ENCODE measurements at regions not wholly inside any gene's neighbourhood (a gene's known extent, or its start where the extent isn't known, plus 50 kb on each side); places are given as distances from the start of the nearest gene placed in this dataset.

DNA sequence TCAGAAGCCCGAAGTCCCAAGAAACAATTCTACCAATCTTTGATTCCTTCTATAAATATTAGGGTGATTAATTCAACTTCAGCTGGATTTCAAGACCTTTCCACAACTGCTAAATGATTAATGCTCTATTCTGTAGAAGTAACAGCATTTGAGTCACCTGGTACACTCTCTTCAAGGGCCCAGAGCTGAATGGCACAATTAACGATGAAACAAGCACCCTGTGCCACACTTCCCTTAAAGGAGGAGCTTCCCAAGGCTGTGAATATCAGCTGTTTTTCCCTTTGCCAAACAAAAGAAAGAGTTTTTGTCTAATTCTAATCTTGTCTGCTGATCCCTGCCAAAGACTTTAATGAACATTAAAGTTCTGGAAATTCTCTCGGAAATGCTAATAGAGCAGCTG lies 56.0 kb downstream of the BOD1L2 start:
- no peak overlapping the region for H3K27ac Mint-ChIP-seq
- DNase-seq (no peak), ATAC-seq (ENCODE audit: low read depth in 2 of 2) (no peak)
- H3K4me3 Mint-ChIP-seq: no peak overlapping the region
- H3K27me3 Mint-ChIP-seq: peaks cover 26 to 40% (median 28%) of the 10 kb centered on the region in 3 donors
- no peaks in the 10 kb centered on the region for H3K4me1 Mint-ChIP-seq
- H3K9me3 Mint-ChIP-seq: peaks cover 0 to 4% (median 0%) of the 10 kb centered on the region in 7 donors
- peaks cover 0 to 4% of the 10 kb centered on the region in 2 donors for H3K36me3 Mint-ChIP-seq

DNA sequence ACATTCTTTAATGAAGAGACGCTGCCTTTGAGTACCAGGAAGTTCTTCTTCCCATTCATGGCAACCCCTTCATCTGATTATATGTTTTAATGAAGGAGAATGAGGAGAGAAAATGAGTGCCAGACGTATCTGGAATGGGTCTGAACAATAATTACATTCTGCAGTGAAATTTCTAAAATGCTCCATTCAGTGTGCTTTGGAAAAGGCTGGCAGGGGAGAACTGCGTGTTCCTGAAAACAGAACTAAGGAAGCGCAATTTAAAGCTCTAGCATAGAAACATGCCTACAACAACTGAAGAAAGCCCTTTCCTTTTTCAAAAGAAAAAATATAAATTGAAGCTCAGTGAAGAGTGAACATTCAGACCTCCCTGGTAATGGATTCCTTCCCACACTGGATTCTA lies 58.8 kb downstream of the BOD1L2 start:
- no peak for DNase-seq
- peaks cover 0 to 7% (median 4%) of the 10 kb centered on the region in 3 donors for H3K4me1 Mint-ChIP-seq
- H3K27me3 Mint-ChIP-seq: peaks cover 33 to 51% (median 39%) of the 10 kb centered on the region in 3 donors

DNA sequence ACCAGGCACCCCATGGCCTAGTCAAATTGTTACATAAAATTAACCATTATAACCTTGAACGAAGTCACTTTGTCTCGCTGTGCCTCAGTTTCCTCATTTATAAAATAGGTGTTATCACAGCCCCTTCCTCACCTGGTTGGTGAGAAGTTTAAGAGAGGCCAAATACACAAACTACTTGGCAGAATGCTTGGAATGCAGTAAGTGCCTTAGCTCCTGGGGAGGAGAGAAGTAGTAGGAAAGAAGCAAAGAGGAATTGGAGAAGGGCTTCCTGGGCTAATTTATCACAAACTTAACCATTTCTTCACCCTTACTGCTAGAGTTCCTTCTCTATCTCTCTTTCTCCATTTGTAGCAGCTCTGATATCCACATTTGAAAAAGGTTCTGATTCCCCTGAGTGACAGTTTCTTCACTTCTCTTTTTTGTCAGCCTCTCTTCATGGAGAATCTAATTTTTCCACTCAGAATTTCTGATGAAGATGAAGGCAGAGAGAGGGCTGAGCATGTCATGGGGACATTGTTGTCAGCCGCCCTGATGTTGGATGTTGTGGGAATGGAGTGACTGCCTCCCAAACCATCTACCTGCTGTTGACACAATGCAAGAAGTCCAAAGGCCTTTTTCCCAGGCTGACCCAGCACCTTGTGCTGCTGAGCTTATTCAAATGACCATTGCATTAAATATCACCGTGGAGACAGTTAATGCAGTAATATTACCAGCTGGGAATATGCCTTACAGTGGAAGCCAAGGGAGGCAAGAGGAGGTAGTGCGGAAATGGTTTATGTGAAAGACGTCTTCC lies 60.4 kb downstream of the BOD1L2 start:
- Mint-ChIP-seq H3K4me3 (no peak overlapping the region), H3K27me3 (peaks cover 37 to 64% (median 50%) of the 10 kb centered on the region in 3 donors)
- no peak for DNase-seq

More for the DNA sequence above, 58.8 kb downstream of the BOD1L2 start:
- H3K4me3 Mint-ChIP-seq: no peak overlapping the region
- H3K9me3 Mint-ChIP-seq: peaks cover 0 to 4% (median 0%) of the 10 kb centered on the region in 7 donors
- no peak overlapping the region for H3K27ac Mint-ChIP-seq
- peaks cover 0 to 4% of the 10 kb centered on the region in 2 donors for H3K36me3 Mint-ChIP-seq
- no peak for ATAC-seq (ENCODE audit: low read depth in 2 of 2)

DNA sequence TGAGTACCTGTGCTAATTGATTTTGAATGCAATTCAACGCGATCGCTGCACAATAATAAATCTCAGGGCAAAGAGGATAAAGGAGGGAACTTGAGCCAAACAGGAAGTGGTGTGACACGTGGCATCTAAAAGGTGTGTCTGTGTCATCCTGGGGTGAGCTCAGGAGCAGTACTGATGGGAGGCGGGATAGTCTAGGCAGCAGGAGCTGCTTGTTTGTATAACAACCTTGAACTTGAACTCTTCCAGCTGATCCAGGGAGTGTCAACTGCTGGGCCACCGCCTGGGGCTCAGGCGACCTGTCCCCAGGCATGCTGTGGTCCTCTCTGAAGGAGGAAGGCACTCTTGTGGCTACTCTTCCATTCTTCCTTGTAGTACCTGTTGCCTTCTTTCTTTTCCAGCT lies 61.2 kb downstream of the BOD1L2 start:
- Mint-ChIP-seq H3K4me1 (peaks cover 0 to 7% (median 4%) of the 10 kb centered on the region in 3 donors), H3K9me3 (peaks cover 0 to 4% (median 0%) of the 10 kb centered on the region in 7 donors), H3K36me3 (peaks cover 0 to 4% of the 10 kb centered on the region in 2 donors), H3K27ac (no peak overlapping the region), H3K27me3 (peaks cover 37 to 67% (median 50%) of the 10 kb centered on the region in 3 donors), H3K4me3 (no peak overlapping the region)
- no peak for DNase-seq
- ATAC-seq (ENCODE audit: low read depth in 2 of 2): no peak

More for the DNA sequence above, 60.4 kb downstream of the BOD1L2 start:
- H3K9me3 Mint-ChIP-seq: peaks cover 0 to 4% (median 0%) of the 10 kb centered on the region in 7 donors
- H3K36me3 Mint-ChIP-seq: peaks cover 0 to 4% of the 10 kb centered on the region in 2 donors
- no peak for ATAC-seq (ENCODE audit: low read depth in 2 of 2)
- H3K27ac Mint-ChIP-seq: no peak overlapping the region
- peaks cover 0 to 7% (median 4%) of the 10 kb centered on the region in 3 donors for H3K4me1 Mint-ChIP-seq

DNA sequence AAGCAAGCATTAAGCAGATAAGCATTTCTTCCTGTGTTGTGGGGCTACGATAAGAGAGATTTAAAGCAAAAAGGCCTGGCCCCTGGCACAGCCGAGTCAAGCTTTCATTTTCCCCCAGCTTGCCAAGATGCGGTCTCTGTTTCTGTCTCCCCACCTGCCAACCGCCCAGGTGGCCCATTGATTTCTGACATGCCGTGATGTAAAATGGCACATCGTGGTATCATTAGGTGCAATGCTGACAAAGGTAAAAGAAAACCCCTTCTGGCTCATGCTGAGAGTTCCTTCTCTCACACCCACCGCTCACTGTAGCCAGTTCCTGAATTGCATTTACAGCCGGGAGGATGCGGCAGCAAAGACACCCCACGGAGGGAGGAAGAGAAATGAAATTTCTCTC lies 62.8 kb downstream of the BOD1L2 start:
- DNase-seq (no peak), ATAC-seq (ENCODE audit: low read depth in 2 of 2) (no peak)
- Mint-ChIP-seq H3K9me3 (peaks cover 0 to 6% (median under 1%) of the 10 kb centered on the region in 7 donors), H3K27me3 (peaks cover 37 to 56% (median 50%) of the 10 kb centered on the region in 3 donors), H3K27ac (no peak overlapping the region), H3K4me3 (peak overlapping the region in 4 of 8 donors; percentile 7 to 46 (median 36)), H3K36me3 (peaks cover 0 to 4% of the 10 kb centered on the region in 2 donors), H3K4me1 (peaks cover 0 to 7% (median 4%) of the 10 kb centered on the region in 3 donors)

DNA sequence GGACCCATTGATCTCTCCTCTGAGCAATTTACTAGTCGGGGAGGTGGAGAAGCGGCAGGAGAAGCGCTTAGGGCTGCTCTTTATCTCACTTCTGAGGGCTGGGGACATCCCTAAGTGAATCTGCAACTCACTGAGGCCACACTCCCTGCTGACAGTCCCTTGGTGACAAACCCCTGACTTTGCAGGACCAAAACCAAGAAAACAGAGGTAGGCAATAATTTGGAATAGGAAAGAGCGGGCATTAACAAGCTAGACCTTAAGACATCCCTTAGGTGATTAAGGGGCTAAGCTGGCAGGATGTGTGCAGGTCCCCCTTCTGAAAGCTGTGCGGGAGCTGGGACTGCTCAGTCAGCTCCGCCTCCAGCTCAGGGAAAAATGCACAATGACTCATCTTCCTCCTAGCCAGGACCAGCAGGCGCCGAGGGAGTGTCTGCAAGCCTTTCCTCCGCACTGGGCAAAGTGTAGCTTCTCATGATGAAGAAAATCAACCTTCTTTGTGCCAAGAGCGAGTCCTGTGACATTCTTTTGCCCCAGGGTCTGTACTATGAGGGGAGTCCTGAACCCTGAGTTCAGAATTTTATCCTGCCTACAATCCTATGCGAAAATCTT lies 63.3 kb downstream of the BOD1L2 start:
- H3K9me3 Mint-ChIP-seq: peaks cover 0 to 6% (median under 1%) of the 10 kb centered on the region in 7 donors
- peak overlapping the region in 1 of 8 donors; percentile 29 for H3K4me3 Mint-ChIP-seq
- H3K4me1 Mint-ChIP-seq: peaks cover 0 to 7% (median 4%) of the 10 kb centered on the region in 3 donors

DNA sequence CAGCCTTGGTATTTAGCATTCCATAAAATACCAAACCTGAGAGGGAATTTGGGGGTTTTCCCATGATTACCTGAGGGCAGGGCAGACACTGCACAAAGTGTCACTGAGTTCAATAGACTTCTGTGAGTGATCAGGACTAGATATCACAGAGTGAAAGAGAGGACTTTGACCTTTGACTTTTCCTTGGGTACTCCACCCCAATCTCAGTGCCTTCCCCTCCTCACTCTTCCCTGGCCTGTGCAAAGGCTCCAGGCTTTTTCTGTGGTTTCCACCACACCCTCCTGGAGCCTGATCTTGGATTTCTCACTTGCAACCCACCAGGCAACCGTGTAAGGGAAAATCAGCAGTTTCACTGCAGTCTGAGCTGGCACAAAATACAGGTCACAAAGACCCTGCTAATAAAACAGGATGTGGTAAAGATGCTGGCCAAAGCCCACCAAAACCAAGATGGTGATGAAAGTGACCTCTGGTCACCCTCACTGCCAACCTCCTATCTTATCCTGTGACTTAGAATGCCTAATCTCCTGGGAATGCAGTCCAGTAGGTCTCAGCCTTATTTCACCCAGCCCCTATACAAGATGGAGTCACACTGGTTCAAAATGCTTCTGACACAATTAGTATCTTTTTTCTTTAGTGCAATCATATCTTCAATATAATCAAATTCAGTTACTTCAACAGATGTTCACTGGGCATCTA lies 64.0 kb downstream of the BOD1L2 start:
- no peak for ATAC-seq (ENCODE audit: low read depth in 2 of 2)
- H3K4me1 Mint-ChIP-seq: peaks cover 0 to 7% (median 4%) of the 10 kb centered on the region in 3 donors
- DNase-seq: no peak

More for the DNA sequence above, 63.3 kb downstream of the BOD1L2 start:
- Mint-ChIP-seq H3K36me3 (peaks cover 0 to 2% of the 10 kb centered on the region in 2 donors), H3K27me3 (peaks cover 35 to 56% (median 51%) of the 10 kb centered on the region in 3 donors), H3K27ac (peak overlapping the region in 1 of 6 donors; percentile 87)
- ATAC-seq (ENCODE audit: low read depth in 2 of 2) (no peak), DNase-seq (no peak)

DNA sequence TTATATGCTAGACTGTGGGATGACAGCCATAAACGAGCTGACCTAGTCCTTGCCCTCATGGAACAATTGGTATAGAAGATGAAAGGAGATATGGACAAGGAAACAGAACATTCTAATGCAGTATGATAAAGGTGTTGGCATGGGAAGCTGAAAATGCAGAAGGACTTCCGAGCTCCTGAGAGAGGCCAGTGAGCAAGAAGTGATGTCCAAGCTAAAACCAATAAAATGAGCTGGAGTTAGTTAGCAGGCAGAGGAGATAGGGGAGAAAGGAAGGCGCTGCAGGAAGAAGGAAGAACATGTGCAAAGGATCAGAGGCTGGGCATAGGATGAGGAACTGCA lies 64.5 kb downstream of the BOD1L2 start:
- no peak overlapping the region for H3K27ac Mint-ChIP-seq
- peaks cover 0 to 7% (median 4%) of the 10 kb centered on the region in 3 donors for H3K4me1 Mint-ChIP-seq
- H3K27me3 Mint-ChIP-seq: peaks cover 31 to 56% (median 47%) of the 10 kb centered on the region in 3 donors

More for the DNA sequence above, 64.0 kb downstream of the BOD1L2 start:
- H3K4me3 Mint-ChIP-seq: no peak overlapping the region
- H3K27me3 Mint-ChIP-seq: peaks cover 31 to 56% (median 47%) of the 10 kb centered on the region in 3 donors
- no peaks in the 10 kb centered on the region for H3K36me3 Mint-ChIP-seq
- H3K27ac Mint-ChIP-seq: no peak overlapping the region
- peaks cover 0 to 6% (median 0%) of the 10 kb centered on the region in 7 donors for H3K9me3 Mint-ChIP-seq

DNA sequence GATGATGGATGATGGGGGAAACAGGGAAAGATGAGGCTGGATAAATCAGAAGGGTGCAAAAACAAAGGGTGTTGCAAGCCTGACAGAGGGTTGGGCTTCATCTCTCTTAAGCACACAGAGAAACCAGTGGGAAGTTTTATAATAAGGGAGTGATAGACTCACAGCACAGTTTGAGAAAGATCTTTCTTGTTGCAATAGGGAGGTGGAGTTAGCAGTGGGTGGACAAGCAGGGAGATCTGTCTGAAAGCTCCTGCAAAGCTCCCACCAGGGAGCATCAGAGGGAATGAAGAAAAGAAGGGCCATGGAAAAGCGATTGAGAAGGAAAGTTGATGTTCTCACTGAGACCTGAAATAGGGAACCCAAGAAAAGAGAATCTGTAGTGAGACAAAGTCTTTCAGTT lies 64.9 kb downstream of the BOD1L2 start:
- Mint-ChIP-seq H3K4me3 (no peak overlapping the region), H3K36me3 (no peaks in the 10 kb centered on the region), H3K4me1 (peaks cover 0 to 7% (median 4%) of the 10 kb centered on the region in 3 donors), H3K9me3 (peaks cover 0 to 6% (median 0%) of the 10 kb centered on the region in 7 donors), H3K27ac (no peak overlapping the region), H3K27me3 (peaks cover 31 to 56% (median 47%) of the 10 kb centered on the region in 3 donors)
- DNase-seq (no peak), ATAC-seq (ENCODE audit: low read depth in 2 of 2) (no peak)

More for the DNA sequence above, 64.5 kb downstream of the BOD1L2 start:
- H3K4me3 Mint-ChIP-seq: no peak overlapping the region
- H3K36me3 Mint-ChIP-seq: no peaks in the 10 kb centered on the region
- no peak for DNase-seq
- no peak for ATAC-seq (ENCODE audit: low read depth in 2 of 2)
- H3K9me3 Mint-ChIP-seq: peaks cover 0 to 6% (median 0%) of the 10 kb centered on the region in 7 donors

DNA sequence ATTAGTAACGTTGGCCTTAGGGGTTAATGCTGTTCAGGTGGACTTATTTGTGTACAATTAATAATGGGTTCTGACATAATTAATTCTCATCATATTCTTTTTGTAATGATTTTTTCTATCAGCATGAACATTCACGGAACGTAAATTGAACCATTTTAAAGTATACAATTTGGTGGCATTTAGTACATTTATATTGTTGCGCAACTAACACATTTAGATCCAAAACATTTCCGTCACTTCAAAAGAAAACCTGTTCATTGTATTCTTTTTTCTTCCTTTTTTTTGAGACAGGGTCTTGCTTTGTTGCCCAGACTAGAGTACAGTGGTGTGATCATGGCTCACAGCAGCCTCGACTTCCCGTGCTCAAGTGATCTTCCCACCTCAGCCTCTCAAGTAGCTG lies 65.8 kb downstream of the BOD1L2 start:
- peaks cover 0 to 6% (median 0%) of the 10 kb centered on the region in 7 donors for H3K9me3 Mint-ChIP-seq
- peaks cover 0 to 7% (median 4%) of the 10 kb centered on the region in 3 donors for H3K4me1 Mint-ChIP-seq
- no peaks in the 10 kb centered on the region for H3K36me3 Mint-ChIP-seq
- H3K27ac Mint-ChIP-seq: no peak overlapping the region
- H3K4me3 Mint-ChIP-seq: no peak overlapping the region
- peaks cover 31 to 55% (median 45%) of the 10 kb centered on the region in 3 donors for H3K27me3 Mint-ChIP-seq
- no peak for DNase-seq
- ATAC-seq (ENCODE audit: low read depth in 2 of 2): no peak

DNA sequence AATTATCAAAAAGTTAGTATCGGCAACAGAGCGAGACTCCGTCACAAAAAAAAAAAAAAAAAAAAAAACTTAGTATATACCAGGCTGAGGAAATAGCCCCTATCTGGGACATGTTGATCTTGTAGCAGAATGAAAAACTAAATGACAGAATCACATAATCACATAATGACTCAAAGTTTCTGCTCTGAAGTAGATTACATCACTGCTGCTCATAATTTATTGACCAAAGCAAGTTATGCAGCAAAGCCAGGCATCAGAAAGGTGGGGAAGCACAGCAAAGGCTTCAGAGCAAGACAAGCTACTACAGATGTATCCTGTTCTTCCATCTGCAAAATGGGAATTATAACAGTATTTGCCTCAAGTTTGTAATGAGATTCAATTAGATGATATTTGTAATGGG lies 68.1 kb downstream of the BOD1L2 start:
- H3K4me1 Mint-ChIP-seq: peaks cover 0 to 1% (median 0%) of the 10 kb centered on the region in 3 donors
- no peak for DNase-seq
- peaks cover 18 to 39% (median 28%) of the 10 kb centered on the region in 3 donors for H3K27me3 Mint-ChIP-seq
- H3K36me3 Mint-ChIP-seq: no peaks in the 10 kb centered on the region
- H3K4me3 Mint-ChIP-seq: no peak overlapping the region
- no peak overlapping the region for H3K27ac Mint-ChIP-seq
- ATAC-seq (ENCODE audit: low read depth in 2 of 2): no peak
- peaks cover 0 to 6% (median 0%) of the 10 kb centered on the region in 7 donors for H3K9me3 Mint-ChIP-seq

DNA sequence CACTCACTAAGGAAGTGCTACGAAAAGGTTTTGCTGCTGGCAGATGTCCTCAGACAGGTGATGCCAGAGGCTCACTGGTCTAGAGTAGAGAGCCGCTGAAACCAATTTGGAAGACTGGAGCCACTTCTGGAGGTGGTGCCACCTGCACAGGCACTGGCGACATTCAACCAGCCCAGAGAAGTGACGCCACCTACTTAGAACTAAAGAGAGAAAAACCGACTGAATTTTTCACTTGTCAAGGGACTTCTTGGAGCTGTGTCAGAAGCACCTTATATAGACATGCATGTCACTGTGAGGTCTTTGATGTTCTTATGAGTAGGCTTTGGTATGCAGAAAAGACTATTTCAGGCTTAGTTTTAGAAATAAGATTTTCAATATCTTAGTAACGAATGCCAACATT lies 71.4 kb downstream of the BOD1L2 start:
- Mint-ChIP-seq H3K4me3 (no peak overlapping the region), H3K36me3 (no peaks in the 10 kb centered on the region), H3K27me3 (peaks cover 23 to 36% (median 28%) of the 10 kb centered on the region in 3 donors), H3K9me3 (peaks cover 0 to 5% (median 1%) of the 10 kb centered on the region in 7 donors), H3K27ac (no peak overlapping the region), H3K4me1 (no peaks in the 10 kb centered on the region)
- ATAC-seq (ENCODE audit: low read depth in 2 of 2): no peak
- no peak for DNase-seq

DNA sequence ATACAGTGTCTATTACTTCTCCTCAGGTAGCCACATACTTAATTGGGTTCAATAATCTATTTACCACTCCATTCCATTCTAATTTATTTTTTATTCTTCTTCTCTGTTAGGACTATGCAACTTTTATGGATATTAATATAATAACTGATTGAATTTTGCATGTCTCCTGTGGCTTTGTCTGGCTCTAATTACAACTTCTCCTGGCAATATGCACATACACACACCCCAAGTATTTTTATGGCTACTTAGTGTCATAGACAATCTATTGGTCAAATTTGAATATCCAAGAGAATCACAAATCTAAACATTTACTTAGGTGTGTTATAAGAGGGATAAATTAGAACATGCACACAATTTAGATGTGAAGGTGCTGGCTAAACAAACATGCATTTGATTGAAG lies 73.1 kb downstream of the BOD1L2 start:
- no peak for DNase-seq
- H3K9me3 Mint-ChIP-seq: peaks cover 0 to 3% (median 1%) of the 10 kb centered on the region in 7 donors
- peaks cover 19 to 36% (median 32%) of the 10 kb centered on the region in 3 donors for H3K27me3 Mint-ChIP-seq
- no peak for ATAC-seq (ENCODE audit: low read depth in 2 of 2)
- no peak overlapping the region for H3K4me3 Mint-ChIP-seq
- H3K36me3 Mint-ChIP-seq: no peaks in the 10 kb centered on the region
- no peak overlapping the region for H3K27ac Mint-ChIP-seq
- H3K4me1 Mint-ChIP-seq: no peaks in the 10 kb centered on the region
